ENCODE measurements at regions not wholly inside any gene's neighbourhood (a gene's known extent, or its start where the extent isn't known, plus 50 kb on each side); places are given as distances from the start of the nearest gene placed in this dataset.

GRCh38 chr4:189765736-189766135 lies 174.9 kb upstream of the FRG1 start:
- ChIA-PET CTCF (no interaction called here), POLR2A (ENCODE audit: unreplicated experiment) (no interaction called here)
- H3K4me2 ChIP-seq (ENCODE audit: low read depth, low read length), result no peak overlapping the region
- no peak overlapping the region for H2AK9ac ChIP-seq (replicated peaks; ENCODE audit: low read depth, low read length, poor library complexity)
- no peak overlapping the region for H4K91ac ChIP-seq (ENCODE audit: insufficient read depth, low read depth, low read length)
- H4K8ac ChIP-seq (ENCODE audit: low read depth in 2 of 2, low read length in 2 of 2), result no peak overlapping the region
- no peak overlapping the region for H2AFZ ChIP-seq (replicated peaks; ENCODE audit: low read length, poor library complexity)
- intact Hi-C loops (cut with micrococcal nuclease), result no loop called here
- WGBS, 2 experiments (ENCODE audit: extremely low coverage in 2 of 2, insufficient read length in 1 of 2), result no CpG with 5 or more reads among the region's 6 CpGs
- ATAC-seq (ENCODE audit: low read depth) (no peak), DNase-seq (no peak)
- H3K18ac ChIP-seq (ENCODE audit: low read depth, low read length), result no peak overlapping the region
- no peak overlapping the region for H2BK5ac ChIP-seq (ENCODE audit: low read depth, low read length, poor library complexity, severe bottlenecking)
- H2AK5ac ChIP-seq (ENCODE audit: low read depth, low read length), result no peak overlapping the region
- no peak overlapping the region for H3K27ac ChIP-seq (ENCODE audit: insufficient read depth, low read length)
- H3K79me1 ChIP-seq (ENCODE audit: low read depth in 1 of 2, low read length in 2 of 2), result no peaks in the 10 kb centered on the region
- no peaks in the 10 kb centered on the region for H3K9me1 ChIP-seq (ENCODE audit: insufficient read depth, low read length)
- in situ Hi-C loops (cut with MboI; ENCODE audit: low sequenced_read_pairs), result no loop called here
- dilution Hi-C loops (cut with HindIII; ENCODE audit: low sequenced_read_pairs, unreplicated experiment), result no loop called here
- H3K4ac ChIP-seq (ENCODE audit: low read depth, low read length), result no peak overlapping the region
- no peak overlapping the region for H3K9ac ChIP-seq (ENCODE audit: low read depth, low read length)
- TF ChIP-seq, protein P1, sequence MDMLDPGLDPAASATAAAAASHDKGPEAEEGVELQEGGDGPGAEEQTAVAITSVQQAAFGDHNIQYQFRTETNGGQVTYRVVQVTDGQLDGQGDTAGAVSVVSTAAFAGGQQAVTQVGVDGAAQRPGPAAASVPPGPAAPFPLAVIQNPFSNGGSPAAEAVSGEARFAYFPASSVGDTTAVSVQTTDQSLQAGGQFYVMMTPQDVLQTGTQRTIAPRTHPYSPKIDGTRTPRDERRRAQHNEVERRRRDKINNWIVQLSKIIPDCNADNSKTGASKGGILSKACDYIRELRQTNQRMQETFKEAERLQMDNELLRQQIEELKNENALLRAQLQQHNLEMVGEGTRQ (IDR thresholded peaks at IDR 0.05; ENCODE audit: low read depth, low read length), result no peak
- TF ChIP-seq RFX5 (IDR thresholded peaks at IDR 0.05; ENCODE audit: low read depth, low read length) (no peak), BHLHE40 (IDR thresholded peaks at IDR 0.05; ENCODE audit: low read depth, low read length) (no peak), CHD1 (IDR thresholded peaks at IDR 0.05; ENCODE audit: low read depth, low read length) (no peak), ELK1 (IDR thresholded peaks at IDR 0.05; ENCODE audit: borderline replicate concordance, low read depth, low read length) (no peak), CEBPB (IDR thresholded peaks at IDR 0.05; ENCODE audit: low read depth, low read length) (no peak), FOS (IDR thresholded peaks at IDR 0.05; ENCODE audit: low read depth, low read length) (no peak), MXI1 (IDR thresholded peaks at IDR 0.05; ENCODE audit: borderline replicate concordance, low read depth, low read length) (no peak), MAFK (IDR thresholded peaks at IDR 0.05; ENCODE audit: low read depth, low read length) (no peak), RCOR1 (IDR thresholded peaks at IDR 0.05; ENCODE audit: insufficient replicate concordance, low read length) (no peak), NFE2L2 (IDR thresholded peaks at IDR 0.05; ENCODE audit: low read depth, low read length) (no peak)
- no peak overlapping the region for H4K5ac ChIP-seq (ENCODE audit: low read depth, low read length)
- peaks cover 18% of the 10 kb centered on the region for H3K9me3 ChIP-seq (ENCODE audit: control insufficient read depth, insufficient read depth, low read length)
- no peak overlapping the region for H3K56ac ChIP-seq (ENCODE audit: extremely low read depth, insufficient read depth, low read length)
- H3K36me3 ChIP-seq (ENCODE audit: control insufficient read depth, insufficient read depth, low read length), result no peaks in the 10 kb centered on the region
- no TSS peak for BruUV-seq (replicated peaks)
- H3K4me3 ChIP-seq (ENCODE audit: insufficient read depth, low read depth, low read length), result no peak overlapping the region
- no peak overlapping the region for H2BK15ac ChIP-seq (ENCODE audit: low read depth, low read length)
- no peak overlapping the region for H3K14ac ChIP-seq (replicated peaks; ENCODE audit: low read depth, low read length)
- H3K27me3 ChIP-seq (ENCODE audit: control insufficient read depth, insufficient read depth, low read length), result no peaks in the 10 kb centered on the region
- no peaks in the 10 kb centered on the region for H3K4me1 ChIP-seq (ENCODE audit: control insufficient read depth, insufficient read depth, low read length)
- no peak overlapping the region for H3K23ac ChIP-seq (ENCODE audit: low read depth, low read length)
- no peak overlapping the region for H2BK20ac ChIP-seq (ENCODE audit: low read depth, low read length)
- H4K20me1 ChIP-seq (ENCODE audit: insufficient read depth, low read length), result no peaks in the 10 kb centered on the region
- H2BK120ac ChIP-seq (ENCODE audit: low read depth, low read length), result no peak overlapping the region

Data from IMR-90 (cell line).